GM19025 (cell line): ENCODE measurements at regions not wholly inside any gene's neighbourhood (a gene's known extent, or its start where the extent isn't known, plus 50 kb on each side); places are given as distances from the start of the nearest gene placed in this dataset.
"Not testable (repeated sequence)": the region's sequence is repeated elsewhere in the genome, so short reads cannot be mapped to it uniquely, and the experiment has no call there.

Experiments
- ATAC-seq: cut with Tn5 transposase; IDR thresholded peaks from one replicate; pipeline ENCODE4 v1.9.1; 2021; ENCODE audit warnings: mild to moderate bottlenecking, low read depth, moderate library complexity; ENCODE audit not compliant: unreplicated experiment

GRCh38 chr19:28296506-28296905, 916.4 kb downstream of the UQCRFS1 start:
- no peak for ATAC-seq

GRCh38 chr19:28294975-28295374, 918.0 kb downstream of the UQCRFS1 start:
- ATAC-seq, result not testable (repeated sequence)

DNA sequence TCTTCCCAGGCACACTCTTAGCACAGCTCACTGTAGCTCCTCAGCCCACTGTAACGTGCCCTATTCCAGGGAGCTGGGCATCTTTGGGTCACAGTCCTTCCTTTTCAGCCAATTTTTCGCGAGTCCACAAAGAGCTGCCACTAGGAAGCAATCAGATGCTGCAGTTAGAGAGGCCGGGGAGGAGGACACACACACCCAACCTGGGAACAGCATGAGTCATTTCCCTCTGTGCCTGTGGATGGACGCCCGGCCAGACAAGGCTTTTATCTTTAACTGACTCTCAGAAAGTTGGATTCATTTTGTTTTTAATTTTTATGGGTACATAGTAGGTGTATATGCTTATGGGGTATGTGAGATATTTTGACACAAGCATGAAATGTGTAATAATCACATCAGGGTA, 918.6 kb downstream of the UQCRFS1 start:
- no peak for ATAC-seq

- no peak for ATAC-seq
Measured at GRCh38 chr19:28293685-28294084, 919.3 kb downstream of the UQCRFS1 start.

- no peak for ATAC-seq
Measured at GRCh38 chr19:28292822-28293500, 920.0 kb downstream of the UQCRFS1 start.

- ATAC-seq, result no peak
Measured at GRCh38 chr19:28291874-28292273, 921.1 kb downstream of the UQCRFS1 start.

DNA sequence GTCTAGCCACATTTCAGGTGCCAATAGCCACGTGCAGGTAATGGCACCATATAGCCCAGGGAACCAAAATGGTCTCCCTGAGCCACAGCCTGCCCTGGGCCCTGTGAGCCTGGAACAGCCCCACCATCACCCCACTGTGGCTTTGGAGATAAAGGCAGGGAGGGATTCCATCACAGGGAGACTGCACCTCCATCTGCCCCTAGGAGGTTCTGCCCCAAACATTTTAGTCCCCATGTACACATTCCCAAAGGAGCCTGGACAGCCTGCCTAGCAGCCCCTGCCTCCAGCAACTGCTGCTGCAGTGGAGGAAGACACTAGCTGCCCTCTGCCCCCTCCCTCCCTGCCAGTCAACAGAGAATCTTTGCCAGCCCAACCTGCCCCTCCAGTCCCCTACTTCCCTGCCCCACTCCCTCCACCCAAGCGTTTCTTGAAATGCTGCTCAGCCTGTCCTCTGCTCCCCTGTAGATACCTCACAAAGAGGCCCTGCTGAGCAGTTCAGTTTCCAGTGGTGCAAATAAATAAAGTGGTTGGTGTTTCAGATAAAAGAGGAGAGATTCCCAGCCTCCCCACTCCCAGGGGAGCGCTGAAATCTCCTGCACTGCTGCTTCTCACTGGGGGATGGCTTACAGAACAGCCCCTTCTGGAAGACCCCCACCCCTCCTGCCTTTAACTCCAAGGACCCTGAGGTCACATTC, 921.8 kb downstream of the UQCRFS1 start:
- no peak for ATAC-seq

DNA sequence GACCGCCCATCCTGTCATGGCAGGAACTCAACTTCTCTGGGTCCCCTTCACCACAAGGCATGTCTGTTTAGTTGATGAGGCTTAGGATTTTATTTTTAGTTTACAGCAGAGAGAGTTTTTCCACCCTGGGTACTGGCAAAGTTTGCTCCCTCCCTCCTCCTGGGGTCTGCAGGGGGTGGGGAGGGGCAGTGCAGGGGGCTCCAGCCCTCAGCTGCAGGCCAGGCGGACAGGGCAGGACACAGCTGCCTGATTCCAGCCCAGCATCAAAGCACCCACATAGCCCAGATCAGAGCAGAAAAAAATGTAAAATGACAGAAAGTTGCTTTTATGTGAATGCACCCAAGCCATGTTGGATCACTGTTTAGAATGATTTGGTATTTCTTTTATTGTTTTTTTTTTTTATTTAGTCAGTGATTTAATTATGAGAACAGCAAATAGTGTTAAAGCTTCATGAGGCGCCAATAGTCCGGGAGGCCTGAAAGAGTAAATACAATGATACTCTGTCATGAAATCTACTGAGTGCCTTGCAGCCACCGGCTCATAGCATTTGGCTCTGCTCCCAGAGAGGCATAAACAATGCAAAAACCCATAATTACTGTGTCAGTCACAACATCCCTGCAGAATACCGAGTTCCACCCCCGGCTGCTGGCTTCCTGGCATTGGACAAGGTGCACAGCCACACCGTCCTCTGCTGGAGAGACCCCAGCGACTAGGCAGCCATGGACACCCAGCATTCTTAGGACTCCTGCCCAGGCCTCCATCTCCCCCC, 923.5 kb downstream of the UQCRFS1 start:
- no peak for ATAC-seq

DNA sequence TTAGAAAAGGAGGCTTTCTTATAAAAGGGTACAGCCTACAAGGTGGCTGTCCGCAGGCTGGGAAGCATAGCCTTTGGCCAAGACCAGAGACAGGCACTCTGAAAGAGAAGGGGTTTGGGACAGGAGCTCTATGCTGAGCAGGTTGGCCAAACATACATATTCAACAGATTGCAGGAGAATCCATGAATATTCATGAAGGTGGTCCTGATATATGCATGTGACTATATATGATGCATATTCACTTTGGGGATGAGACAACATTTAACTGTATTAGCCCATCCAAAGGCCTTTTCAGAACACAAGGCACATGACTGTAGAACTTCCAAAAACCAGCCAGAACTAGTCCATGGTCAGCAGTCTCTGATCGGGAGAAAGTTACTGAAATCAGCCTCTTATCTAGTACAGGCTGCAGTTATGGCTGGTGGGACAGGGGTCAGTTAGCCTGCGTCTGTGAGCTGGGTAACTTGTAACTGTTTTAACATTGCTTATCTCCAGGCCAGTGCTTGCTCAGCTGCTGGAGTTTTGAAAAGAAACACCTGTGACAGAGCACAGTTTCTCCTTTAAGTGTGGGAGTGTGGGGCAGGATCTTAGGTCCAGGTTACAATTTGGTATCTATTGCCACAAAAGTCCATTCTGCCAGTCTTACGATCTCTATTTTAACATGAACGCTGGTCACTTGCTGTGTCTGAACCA, 924.2 kb downstream of the UQCRFS1 start:
- ATAC-seq, result no peak

GRCh38 chr19:28285917-28286316, 927.0 kb downstream of the UQCRFS1 start:
- no peak for ATAC-seq

- ATAC-seq, result no peak
Measured at GRCh38 chr19:28285078-28285477, 927.9 kb downstream of the UQCRFS1 start.

GRCh38 chr19:28284389-28284788, 928.6 kb downstream of the UQCRFS1 start:
- ATAC-seq, result no peak

GRCh38 chr19:28283592-28283991, 929.4 kb downstream of the UQCRFS1 start:
- no peak for ATAC-seq

- no peak for ATAC-seq
Measured at GRCh38 chr19:28281676-28282075, 931.3 kb downstream of the UQCRFS1 start.

DNA sequence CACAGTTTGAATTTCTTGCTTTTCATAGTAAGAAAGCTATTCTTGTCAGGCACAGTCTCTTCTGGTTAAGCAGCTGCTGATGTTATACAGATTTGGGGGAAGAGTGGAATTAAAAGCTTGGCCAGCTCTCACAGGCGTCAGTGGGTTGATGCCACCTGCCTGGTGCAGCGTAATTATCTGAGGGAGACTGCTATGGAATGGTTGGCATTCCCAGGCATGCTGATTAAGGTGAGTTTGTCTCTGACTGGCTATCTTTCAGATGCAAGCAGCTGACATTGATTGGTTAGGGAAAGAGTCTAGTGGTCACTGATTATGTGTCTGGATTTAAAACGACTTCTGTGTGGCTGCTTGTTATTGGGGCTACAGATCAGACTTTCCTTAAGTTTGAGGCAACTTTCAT, 948.4 kb downstream of the UQCRFS1 start:
- no peak for ATAC-seq

DNA sequence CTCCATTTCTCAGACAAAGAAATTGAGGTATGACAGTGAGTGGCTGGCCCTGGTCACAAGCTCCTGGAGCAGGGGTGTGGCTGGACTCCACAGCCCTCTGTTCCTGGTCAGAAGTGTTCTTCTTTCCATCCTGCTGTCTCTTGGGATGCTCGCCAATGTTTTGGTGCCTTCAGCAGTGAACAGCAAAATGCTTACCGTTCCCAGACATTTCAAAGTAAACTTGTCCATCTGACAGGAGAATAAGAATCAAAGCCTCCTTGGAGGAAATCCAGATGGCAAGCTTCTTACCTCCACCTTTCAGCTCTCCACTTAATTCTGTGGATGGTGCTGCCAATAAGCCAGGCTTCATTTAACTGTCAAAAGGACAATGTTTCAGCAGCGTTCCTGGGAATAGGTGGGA, 954.1 kb downstream of the UQCRFS1 start:
- ATAC-seq, result no peak

DNA sequence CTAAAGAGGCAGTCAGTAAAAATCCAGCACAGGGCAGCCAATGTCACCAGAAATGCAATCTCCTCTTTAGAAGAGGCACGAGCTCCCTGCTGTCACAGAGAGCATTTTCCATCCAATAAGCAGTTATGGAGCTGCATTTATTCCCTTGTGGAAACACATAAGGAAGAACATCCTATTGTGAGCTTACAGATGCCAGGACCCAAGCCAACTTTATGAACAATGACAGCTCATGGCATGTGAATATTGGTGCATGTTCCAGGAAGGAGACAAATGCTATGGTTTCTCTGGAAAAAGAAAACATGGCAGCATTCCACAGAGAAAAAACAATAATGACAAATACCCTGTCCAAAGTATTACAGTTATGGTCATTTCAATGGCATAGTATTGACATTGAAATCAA, 955.6 kb downstream of the UQCRFS1 start:
- ATAC-seq, result no peak

GRCh38 chr19:28247243-28247642, 965.7 kb downstream of the UQCRFS1 start:
- ATAC-seq, result no peak

GRCh38 chr19:28245937-28246336, 967.0 kb downstream of the UQCRFS1 start:
- no peak for ATAC-seq

DNA sequence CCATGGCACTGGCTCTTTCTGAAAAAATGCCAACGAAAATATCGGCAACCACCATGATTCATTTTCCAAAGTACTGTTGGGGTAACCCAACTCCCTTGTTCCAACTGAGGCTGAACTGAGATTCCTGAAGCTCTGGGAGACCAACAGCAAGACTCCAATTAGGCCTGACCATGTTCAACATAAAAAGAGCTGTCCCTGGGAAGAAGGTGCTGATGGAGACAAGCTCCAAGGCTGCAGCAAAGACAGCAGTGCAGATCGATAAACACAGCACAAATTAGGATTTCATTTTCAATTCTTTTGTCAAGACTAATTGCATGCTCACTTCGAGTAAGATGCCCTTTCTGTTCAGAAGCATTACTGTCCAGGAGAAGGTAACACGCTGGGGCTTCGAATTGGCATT, 968.0 kb downstream of the UQCRFS1 start:
- no peak for ATAC-seq

DNA sequence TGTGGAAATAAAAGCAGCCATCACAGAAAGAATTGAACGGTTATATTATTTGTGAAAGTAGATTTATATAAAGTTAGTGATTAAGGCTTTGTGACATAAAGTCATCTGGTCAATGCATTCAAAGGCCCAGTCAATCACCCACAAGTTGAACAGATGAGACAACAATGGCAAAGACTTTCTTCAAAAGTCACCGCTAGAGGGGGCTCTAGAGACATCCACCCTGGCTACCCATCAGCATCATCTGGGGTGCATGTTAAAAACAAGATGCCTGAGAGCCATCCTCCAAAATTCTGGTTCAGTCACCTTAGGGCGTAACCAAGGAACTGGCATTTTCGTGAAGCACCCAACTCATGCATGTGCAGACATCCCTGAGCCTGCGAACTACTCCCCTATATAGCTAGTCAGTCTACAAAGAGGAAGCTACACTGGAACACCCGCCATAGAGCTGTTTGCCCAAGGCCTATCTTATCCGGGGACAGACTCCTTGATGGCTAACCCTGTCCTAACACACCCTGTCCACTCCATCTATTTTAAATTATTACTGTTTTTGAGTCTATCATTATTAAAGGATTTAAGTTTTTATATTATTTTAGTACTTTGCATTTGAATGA, 970.5 kb downstream of the UQCRFS1 start:
- no peak for ATAC-seq
